IMR-90 (cell line): ENCODE measurements at regions not wholly inside any gene's neighbourhood (a gene's known extent, or its start where the extent isn't known, plus 50 kb on each side); places are given as distances from the start of the nearest gene placed in this dataset.

Experiments
- ATAC-seq: fragments of 200-7000 bp; cut with Tn5 transposase; 2 replicates; pipeline ENCODE4 v1.9.1; 2020; ENCODE audit warnings: low read depth, mild to moderate bottlenecking, moderate library complexity
- BruUV-seq: library from RNA; stranded (reverse); fragments of 400-500 nt; replicated peaks from 2 replicates; lab custom pipeline; 2021; lab: Mats Ljungman, UMichigan
- CTCF ChIA-PET: fragments of 300-600 bp; formaldehyde crosslinking; extraction: SDS; loops from one replicate; lab custom pipeline; 2021; ENCODE audit warnings: antibody characterized with exemption; lab: Yijun Ruan, JAX
- POLR2A ChIA-PET: fragments of 300-600 bp; sonication (Branson Sonifier 250); formaldehyde crosslinking; loops from one replicate; lab custom pipeline; 2022; ENCODE audit warnings: antibody characterized with exemption; ENCODE audit not compliant: unreplicated experiment; lab: Charles Lee
- DNase-seq: peaks from one replicate; pipeline ENCODE4 v3.0.0; 2013
- H2AFZ ChIP-seq: replicated peaks from 2 replicates; pipeline ENCODE3; 2013; ENCODE audit warnings: low read length, mild to moderate bottlenecking; ENCODE audit not compliant: poor library complexity
- H2AK5ac ChIP-seq: 2 replicates; pipeline ENCODE4 v1.6.1; 2013; ENCODE audit warnings: low read depth, low read length, inconsistent platforms
- H2AK9ac ChIP-seq: replicated peaks from 2 replicates; pipeline ENCODE3; 2013; ENCODE audit warnings: mild to moderate bottlenecking, low read depth, low read length, moderate library complexity; ENCODE audit not compliant: poor library complexity
- H2BK120ac ChIP-seq: 2 replicates; pipeline ENCODE4 v1.6.1; 2013; ENCODE audit warnings: low read depth, low read length, inconsistent platforms
- H2BK15ac ChIP-seq: 3 replicates; pipeline ENCODE4 v1.6.1; 2013; ENCODE audit warnings: low read depth, low read length, inconsistent platforms
- H2BK20ac ChIP-seq: 2 replicates; pipeline ENCODE4 v1.6.1; 2013; ENCODE audit warnings: low read depth, mild to moderate bottlenecking, inconsistent platforms, low read length, moderate library complexity
- H2BK5ac ChIP-seq: 2 replicates; pipeline ENCODE4 v1.6.1; 2013; ENCODE audit warnings: mild to moderate bottlenecking, low read depth, low read length, inconsistent platforms; ENCODE audit not compliant: poor library complexity, severe bottlenecking
- H3K14ac ChIP-seq: replicated peaks from 2 replicates; pipeline ENCODE4 v1.6.1; 2013; ENCODE audit warnings: low read depth, low read length, inconsistent platforms
- H3K18ac ChIP-seq: 2 replicates; pipeline ENCODE4 v1.6.1; 2013; ENCODE audit warnings: low read depth, low read length, control low read depth
- H3K23ac ChIP-seq: 2 replicates; pipeline ENCODE4 v1.6.1; 2013; ENCODE audit warnings: low read depth, low read length, inconsistent platforms
- H3K27ac ChIP-seq: 2 replicates; pipeline ENCODE4 v1.5.1; 2013; ENCODE audit warnings: mild to moderate bottlenecking, control low read depth, low read length; ENCODE audit not compliant: insufficient read depth
- H3K27me3 ChIP-seq: 2 replicates; pipeline ENCODE4 v1.6.1; 2013; ENCODE audit warnings: low read length; ENCODE audit not compliant: control insufficient read depth, insufficient read depth
- H3K36me3 ChIP-seq: 2 replicates; pipeline ENCODE4 v1.6.1; 2013; ENCODE audit warnings: low read length, mixed read lengths; ENCODE audit not compliant: control insufficient read depth, insufficient read depth
- H3K4ac ChIP-seq: 2 replicates; pipeline ENCODE4 v1.6.1; 2013; ENCODE audit warnings: low read depth, low read length, inconsistent platforms
- H3K4me1 ChIP-seq: 2 replicates; pipeline ENCODE4 v1.6.1; 2013; ENCODE audit warnings: low read length, mixed read lengths; ENCODE audit not compliant: control insufficient read depth, insufficient read depth
- H3K4me2 ChIP-seq: 2 replicates; pipeline ENCODE4 v1.6.1; 2013; ENCODE audit warnings: low read depth, mild to moderate bottlenecking, control low read depth, low read length, moderate library complexity
- H3K4me3 ChIP-seq: 2 replicates; pipeline ENCODE4 v1.5.1; 2013; ENCODE audit warnings: low read depth, mild to moderate bottlenecking, control low read depth, low read length, moderate library complexity; ENCODE audit not compliant: insufficient read depth
- H3K56ac ChIP-seq: 2 replicates; pipeline ENCODE4 v1.6.1; 2013; ENCODE audit warnings: low read length, inconsistent platforms; ENCODE audit not compliant: insufficient read depth; ENCODE audit errors: extremely low read depth
- H3K79me1 ChIP-seq, 2 experiments: 2 replicates each; pipeline ENCODE4 v1.6.1; 2013; ENCODE audit warnings: low read length in 2 of 2, inconsistent platforms in 1 of 2, low read depth in 1 of 2
- H3K9ac ChIP-seq: 2 replicates; pipeline ENCODE4 v1.6.1; 2013; ENCODE audit warnings: low read depth, low read length, control low read depth
- H3K9me1 ChIP-seq: 2 replicates; pipeline ENCODE4 v1.6.1; 2013; ENCODE audit warnings: low read length, inconsistent platforms; ENCODE audit not compliant: insufficient read depth
- H3K9me3 ChIP-seq: 2 replicates; pipeline ENCODE4 v1.6.1; 2013; ENCODE audit warnings: low read length; ENCODE audit not compliant: control insufficient read depth, insufficient read depth
- H4K20me1 ChIP-seq: 2 replicates; pipeline ENCODE4 v1.6.1; 2013; ENCODE audit warnings: low read length, inconsistent platforms; ENCODE audit not compliant: insufficient read depth
- H4K5ac ChIP-seq: 2 replicates; pipeline ENCODE4 v1.6.1; 2013; ENCODE audit warnings: mild to moderate bottlenecking, low read depth, low read length, control low read depth
- H4K8ac ChIP-seq, 2 experiments: 2 replicates each; pipeline ENCODE4 v1.6.1; 2013; ENCODE audit warnings: low read depth in 2 of 2, low read length in 2 of 2, control low read depth in 1 of 2, inconsistent platforms in 1 of 2
- H4K91ac ChIP-seq: 2 replicates; pipeline ENCODE4 v1.6.1; 2013; ENCODE audit warnings: low read depth, low read length, inconsistent platforms; ENCODE audit not compliant: insufficient read depth
- BHLHE40 ChIP-seq: fragments of 150-350 bp; IDR thresholded peaks from 2 replicates; pipeline ENCODE4 v1.6.1; 2016; ENCODE audit warnings: mild to moderate bottlenecking, low read depth, low read length
- CEBPB ChIP-seq: IDR thresholded peaks from 2 replicates; pipeline ENCODE4 v1.6.1; 2012; ENCODE audit warnings: low read depth, low read length, improper control_type of control experiment
- CHD1 ChIP-seq: IDR thresholded peaks from 2 replicates; pipeline ENCODE4 v1.6.1; 2012; ENCODE audit warnings: low read depth, low read length, improper control_type of control experiment
- CTCF ChIP-seq: conservative IDR thresholded peaks from 2 replicates; pipeline ENCODE4 v1.5.1; 2012; ENCODE audit warnings: mild to moderate bottlenecking, low read depth, low read length, improper control_type of control experiment
- ELK1 ChIP-seq: fragments of 150-350 bp; IDR thresholded peaks from 2 replicates; pipeline ENCODE4 v1.6.1; 2016; ENCODE audit warnings: low read depth, mild to moderate bottlenecking, low read length, moderate library complexity, borderline replicate concordance
- FOS ChIP-seq: fragments of 150-350 bp; IDR thresholded peaks from 2 replicates; pipeline ENCODE4 v1.6.1; 2016; ENCODE audit warnings: low read depth, low read length
- MAFK ChIP-seq: IDR thresholded peaks from 2 replicates; pipeline ENCODE4 v1.6.1; 2012; ENCODE audit warnings: low read depth, low read length, improper control_type of control experiment
- MAZ ChIP-seq: IDR thresholded peaks from 2 replicates; pipeline ENCODE4 v1.6.1; 2012; ENCODE audit warnings: low read depth, mild to moderate bottlenecking, low read length, improper control_type of control experiment, moderate library complexity, borderline replicate concordance
- MXI1 ChIP-seq: IDR thresholded peaks from 2 replicates; pipeline ENCODE4 v1.6.1; 2012; ENCODE audit warnings: low read depth, mild to moderate bottlenecking, low read length, moderate library complexity, borderline replicate concordance
- NFE2L2 ChIP-seq: fragments of 150-350 bp; IDR thresholded peaks from 2 replicates; pipeline ENCODE4 v1.6.1; 2016; ENCODE audit warnings: low read depth, mild to moderate bottlenecking, low read length
- POLR2A ChIP-seq: IDR thresholded peaks from 2 replicates; pipeline ENCODE4 v1.6.1; 2012; ENCODE audit warnings: mild to moderate bottlenecking, low read depth, low read length
- RAD21 ChIP-seq: IDR thresholded peaks from 2 replicates; pipeline ENCODE4 v1.6.1; 2012; ENCODE audit warnings: low read length, improper control_type of control experiment
- RCOR1 ChIP-seq: IDR thresholded peaks from 2 replicates; pipeline ENCODE4 v1.6.1; 2012; ENCODE audit warnings: mild to moderate bottlenecking, low read length, improper control_type of control experiment; ENCODE audit not compliant: insufficient replicate concordance
- RFX5 ChIP-seq: IDR thresholded peaks from 2 replicates; pipeline ENCODE4 v1.8.0; 2012; ENCODE audit warnings: low read depth, mild to moderate bottlenecking, low read length, moderate library complexity
- SMC3 ChIP-seq: fragments of 150-350 bp; IDR thresholded peaks from 2 replicates; pipeline ENCODE4 v1.6.1; 2016; ENCODE audit warnings: low read depth, mild to moderate bottlenecking, antibody characterized with exemption, low read length, moderate library complexity
- USF2 ChIP-seq: fragments of 150-350 bp; IDR thresholded peaks from 2 replicates; pipeline ENCODE4 v1.6.1; 2017; ENCODE audit warnings: mild to moderate bottlenecking, antibody characterized with exemption, low read length, low read depth
- whole genome bisulfite sequencing, 2 experiments: methylation state at CpG; one replicate each; pipeline versions ENCODE4 v1.1.5 to v1.1.7; 2013; ENCODE audit warnings: missing lambda C conversion rate in 2 of 2; ENCODE audit not compliant: insufficient read length in 1 of 2; ENCODE audit errors: extremely low coverage in 2 of 2; 5-methylcytosine and 5-hydroxymethylcytosine counted together
- dilution Hi-C: fragments of 300-500 bp; cut with HindIII; formaldehyde crosslinking; loops from one replicate; pipeline ENCODE4 v1.14.3; 2018; ENCODE audit warnings: low sequenced_read_pairs; ENCODE audit not compliant: unreplicated experiment
- in situ Hi-C: fragments of 300-500 bp; cut with MboI; formaldehyde crosslinking; loops from 3 replicates; pipeline ENCODE4 v1.14.3; 2019; ENCODE audit warnings: low sequenced_read_pairs, inconsistent platforms, mixed read lengths
- intact Hi-C: fragments of 100-400 bp; cut with micrococcal nuclease; formaldehyde crosslinking; loops from 2 replicates; pipeline ENCODE4 v1.10.0; 2022

- Histone ChIP-seq H3K27me3 (no peaks in the 10 kb centered on the region), H2BK20ac (no peak overlapping the region), H2BK15ac (no peak overlapping the region), H3K4me3 (no peak overlapping the region), H3K14ac (no peak overlapping the region), H3K56ac (no peak overlapping the region), H3K36me3 (no peaks in the 10 kb centered on the region), H3K9me1 (no peaks in the 10 kb centered on the region), H3K4ac (no peak overlapping the region), H4K5ac (no peak overlapping the region), H2BK120ac (no peak overlapping the region), H3K9me3 (no peaks in the 10 kb centered on the region; the same call in 1 of the 2 replicates), H2AK9ac (no peak overlapping the region), H2BK5ac (no peak overlapping the region), H3K27ac (no peak overlapping the region), H3K4me1 (no peaks in the 10 kb centered on the region), H4K91ac (no peak overlapping the region), H3K4me2 (no peak overlapping the region), H4K8ac (no peak overlapping the region), H3K23ac (no peak overlapping the region), H4K20me1 (no peaks in the 10 kb centered on the region), H3K18ac (no peak overlapping the region), H3K9ac (no peak overlapping the region), H3K79me1 (no peaks in the 10 kb centered on the region), H2AK5ac (no peak overlapping the region), H2AFZ (no peak overlapping the region)
- TF ChIP-seq NFE2L2 (no peak), CTCF (no peak), CHD1 (no peak), SMC3 (no peak), BHLHE40 (no peak), USF2 (no peak), MAZ (no peak), RCOR1 (no peak), MAFK (no peak), FOS (no peak), ELK1 (no peak), RFX5 (no peak), MXI1 (no peak), CEBPB (no peak), POLR2A (no peak), RAD21 (no peak)
- no CpG with 5 or more reads among the region's 2 CpGs for WGBS, 2 experiments
- DNase-seq (no peak), ATAC-seq (no peak)
- intact Hi-C loops (no loop called here), dilution Hi-C loops (no loop called here), in situ Hi-C loops (loop anchor here (25.0 kb wide), 1 partner anchor 1789 kb away; the partner anchor contains the start of gene ZEB2)
- ChIA-PET CTCF (no interaction called here), POLR2A (no interaction called here)
- no TSS peak for BruUV-seq
Observed at GRCh38 chr2:146301287-146301686, 1543.5 kb upstream of the ACVR2A start.
